GM19468 (cell line): ENCODE measurements at regions not wholly inside any gene's neighbourhood (a gene's known extent, or its start where the extent isn't known, plus 50 kb on each side); places are given as distances from the start of the nearest gene placed in this dataset.

Experiments used
- ATAC-seq: cut with Tn5 transposase; IDR thresholded peaks from one replicate; pipeline ENCODE4 v1.9.1; 2021; ENCODE audit warnings: mild to moderate bottlenecking, moderate library complexity, moderate number of reproducible peaks; ENCODE audit not compliant: unreplicated experiment; ENCODE audit errors: extremely low read depth

DNA sequence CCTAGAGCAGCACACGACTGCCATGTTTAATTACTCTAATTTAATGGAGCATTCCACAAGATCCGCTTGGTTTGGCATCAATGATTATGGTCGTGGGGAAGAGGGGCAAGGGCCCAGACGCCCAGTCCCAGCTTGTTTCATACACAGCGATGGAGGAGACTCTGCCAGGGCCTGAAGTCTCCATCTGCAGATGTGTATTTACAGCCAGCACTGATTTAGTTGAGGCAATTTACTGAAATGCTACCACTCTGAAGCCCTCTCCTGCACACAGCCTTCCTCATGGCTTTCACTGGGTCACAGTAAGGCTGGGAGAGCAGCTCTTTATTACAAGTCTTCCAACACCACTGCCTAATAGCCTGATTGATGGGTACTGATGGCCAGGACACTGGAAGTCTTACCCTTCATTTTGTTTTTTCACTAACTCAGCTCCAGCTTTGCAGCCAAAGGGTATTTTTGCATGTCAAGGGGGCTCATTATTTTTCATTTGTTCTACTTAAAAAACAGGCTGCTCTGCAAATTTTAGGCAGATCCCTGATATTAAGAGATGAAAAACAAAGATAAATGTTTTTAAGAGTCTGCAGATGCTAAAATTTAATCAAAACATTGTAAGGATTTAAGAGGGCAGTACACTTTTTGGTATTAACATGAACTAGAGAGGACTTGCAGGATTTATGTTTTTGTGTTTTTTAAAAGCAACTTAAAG is 236.3 kb downstream of the SIPA1L2 start:
- no peak for ATAC-seq

GRCh38 chr1:232393010-232393409 is 236.9 kb downstream of the SIPA1L2 start:
- ATAC-seq = no peak

DNA sequence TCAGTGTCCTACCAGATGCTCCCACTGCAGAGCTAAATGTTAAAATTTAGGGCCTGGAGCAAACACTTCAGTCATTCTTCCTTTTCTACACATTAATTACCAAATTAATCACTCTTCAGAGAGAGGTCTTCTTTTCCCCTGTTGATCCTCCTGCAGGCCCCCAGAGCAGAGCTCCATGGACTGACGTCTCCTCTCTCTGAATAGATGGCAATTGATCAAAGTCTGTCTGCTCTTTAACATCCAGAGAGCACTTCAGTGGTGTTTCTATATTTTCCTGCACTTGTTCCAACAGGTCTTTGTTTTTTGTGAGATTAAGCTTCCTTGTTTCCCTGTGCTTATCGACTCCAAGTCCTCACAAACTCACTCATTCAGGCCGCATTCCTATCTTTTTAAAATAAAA is 239.3 kb downstream of the SIPA1L2 start:
- ATAC-seq = no peak

DNA sequence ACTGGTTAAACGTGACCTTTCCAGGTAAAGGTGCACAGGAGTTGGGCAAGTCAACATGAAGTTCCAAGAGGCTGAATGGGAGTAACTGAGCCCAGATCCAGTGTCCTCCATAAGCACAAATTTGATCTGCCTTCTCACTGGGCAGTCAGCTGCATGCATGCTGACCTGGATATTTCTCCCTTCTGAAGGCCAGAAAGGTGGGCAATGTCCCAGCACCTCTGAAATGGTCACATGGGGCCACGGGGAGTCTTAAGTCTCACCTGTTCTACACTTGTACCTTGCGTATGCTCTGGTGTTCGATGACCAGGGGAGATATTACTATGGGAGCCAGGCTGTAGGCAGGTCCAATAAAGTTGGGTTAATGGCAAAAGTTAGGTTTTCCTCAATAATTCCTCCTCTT is 240.2 kb downstream of the SIPA1L2 start:
- ATAC-seq = no peak

DNA sequence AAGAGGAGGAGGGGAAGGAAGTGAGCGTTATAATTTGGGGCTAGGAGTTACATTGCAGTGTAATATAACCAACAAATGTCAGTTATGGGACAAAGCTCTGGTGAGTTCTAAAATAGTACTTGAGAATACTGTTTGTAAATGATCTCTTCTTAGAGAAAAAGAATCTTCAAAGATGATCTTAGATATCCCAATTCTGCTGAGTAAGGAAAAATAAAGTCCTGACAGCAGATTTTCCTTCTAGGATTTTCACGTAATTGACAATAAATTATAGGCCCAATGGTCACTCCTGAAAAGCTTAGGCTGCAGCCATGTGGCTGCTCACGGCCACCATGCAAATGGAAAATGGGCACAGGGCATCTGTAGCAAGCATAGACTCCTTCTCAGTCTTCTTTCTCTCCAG is 241.6 kb downstream of the SIPA1L2 start:
- no peak for ATAC-seq

GRCh38 chr1:232386721-232387510 is 243.0 kb downstream of the SIPA1L2 start:
- ATAC-seq = no peak

DNA sequence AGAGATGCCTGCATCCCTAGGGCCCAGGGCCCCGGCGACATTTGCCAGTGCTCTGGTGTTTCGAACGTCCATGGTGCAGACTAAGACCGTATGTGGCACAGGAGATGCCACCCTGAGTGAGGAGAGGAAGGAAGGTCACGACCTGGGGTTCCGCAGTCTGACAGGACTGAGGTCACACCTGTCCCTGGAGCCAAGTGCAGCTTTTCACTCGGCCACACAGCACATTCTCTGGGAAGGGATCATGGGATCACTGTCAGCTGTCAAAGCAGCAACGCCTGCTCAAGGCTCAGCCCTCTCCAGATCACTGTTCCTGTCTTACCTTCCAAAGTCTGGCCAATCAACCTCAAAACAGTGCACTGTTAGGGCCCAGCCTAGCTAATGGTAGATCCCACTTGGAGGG is 243.6 kb downstream of the SIPA1L2 start:
- ATAC-seq = no peak

DNA sequence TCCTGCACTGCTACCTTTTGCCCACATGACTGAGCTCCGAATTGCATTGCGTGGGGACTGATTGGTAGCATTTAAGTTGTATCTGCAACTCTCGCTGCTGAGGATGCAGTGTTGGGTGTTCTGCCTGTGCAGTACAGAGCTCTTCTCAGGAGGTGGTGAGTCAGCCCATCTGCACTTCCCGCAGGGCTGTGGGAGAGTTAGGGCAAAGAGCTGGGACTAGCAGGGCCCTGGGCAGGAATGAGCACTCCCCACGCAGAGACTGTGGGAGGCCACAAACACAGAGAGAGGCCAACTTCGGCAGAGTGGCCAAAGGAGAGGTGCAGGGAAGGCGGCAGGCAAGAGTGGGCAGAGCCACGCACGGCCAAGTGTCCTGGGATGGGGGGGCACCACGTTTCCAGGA is 244.7 kb downstream of the SIPA1L2 start:
- no peak for ATAC-seq

GRCh38 chr1:232384171-232384883 is 245.6 kb downstream of the SIPA1L2 start:
- no peak for ATAC-seq

GRCh38 chr1:232383455-232384123 is 246.3 kb downstream of the SIPA1L2 start:
- no peak for ATAC-seq

DNA sequence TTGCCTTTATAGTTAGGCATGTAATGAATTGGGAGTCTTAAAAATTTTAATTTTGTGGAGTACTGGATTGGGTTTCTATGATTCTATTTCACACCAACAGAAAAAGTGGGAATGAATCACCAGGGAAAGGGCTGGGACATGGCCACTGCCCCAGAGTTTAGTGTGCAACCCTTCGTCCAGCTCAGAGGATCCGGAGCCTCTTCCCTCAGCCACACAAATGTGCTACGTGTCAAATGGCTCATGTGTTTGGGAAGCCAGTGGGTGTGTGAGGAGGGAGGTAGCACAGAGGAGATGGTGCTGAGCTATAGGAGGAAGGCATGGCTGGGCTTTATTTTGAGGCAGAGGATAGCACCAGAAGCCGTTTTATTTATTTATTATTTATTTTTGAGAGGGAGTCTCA is 247.3 kb downstream of the SIPA1L2 start:
- ATAC-seq = no peak

DNA sequence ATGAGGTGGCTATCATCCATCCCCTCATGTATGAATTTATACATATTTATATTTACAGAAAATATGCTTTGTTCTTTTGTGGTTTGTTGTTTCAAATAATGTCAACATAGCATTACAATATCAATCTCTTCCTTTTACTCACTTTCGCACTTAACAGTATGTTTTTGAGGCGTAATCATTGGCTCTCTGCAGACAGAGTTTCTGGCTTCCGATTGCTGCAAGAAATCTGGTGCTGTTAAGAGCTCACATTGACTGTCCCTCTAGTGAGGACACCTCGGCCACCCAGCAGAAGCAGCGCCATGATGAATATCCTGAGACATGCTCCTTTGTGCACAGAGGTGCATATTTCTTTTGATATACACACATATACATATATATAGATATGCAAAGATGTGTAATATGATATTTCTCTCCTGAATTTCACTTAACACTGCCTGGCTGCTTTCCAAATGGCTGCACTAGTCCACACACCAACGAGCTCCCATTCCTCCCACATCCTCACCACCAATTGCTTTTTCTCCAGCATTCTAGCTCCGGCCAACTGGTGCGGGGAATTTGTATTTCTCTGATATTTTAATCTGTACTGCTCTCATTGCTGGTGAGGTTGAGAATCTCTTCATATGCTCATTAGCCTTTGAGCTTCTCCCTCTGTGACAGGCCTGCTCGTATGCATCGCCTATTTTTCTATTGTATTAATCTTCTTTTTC is 248.4 kb downstream of the SIPA1L2 start:
- no peak for ATAC-seq

DNA sequence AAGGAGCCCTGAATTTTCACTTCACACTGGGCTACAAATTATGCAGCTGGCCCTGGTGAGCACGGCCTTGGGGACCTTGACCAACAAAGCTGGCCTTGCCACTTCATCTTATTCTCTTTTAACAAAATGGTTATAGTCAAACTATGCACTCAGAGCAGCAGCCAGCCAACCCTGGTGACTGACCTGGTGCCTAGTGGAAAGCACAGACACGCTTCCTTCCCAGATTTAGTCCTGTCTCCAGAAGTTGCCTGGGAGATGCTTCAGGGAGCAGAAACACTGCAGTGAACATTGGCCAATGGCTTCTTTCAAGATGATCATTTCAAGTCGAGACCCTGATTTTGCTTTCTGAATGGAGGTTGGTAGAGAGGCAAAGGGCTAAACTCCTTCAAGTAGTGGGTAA is 249.3 kb downstream of the SIPA1L2 start:
- ATAC-seq = no peak

DNA sequence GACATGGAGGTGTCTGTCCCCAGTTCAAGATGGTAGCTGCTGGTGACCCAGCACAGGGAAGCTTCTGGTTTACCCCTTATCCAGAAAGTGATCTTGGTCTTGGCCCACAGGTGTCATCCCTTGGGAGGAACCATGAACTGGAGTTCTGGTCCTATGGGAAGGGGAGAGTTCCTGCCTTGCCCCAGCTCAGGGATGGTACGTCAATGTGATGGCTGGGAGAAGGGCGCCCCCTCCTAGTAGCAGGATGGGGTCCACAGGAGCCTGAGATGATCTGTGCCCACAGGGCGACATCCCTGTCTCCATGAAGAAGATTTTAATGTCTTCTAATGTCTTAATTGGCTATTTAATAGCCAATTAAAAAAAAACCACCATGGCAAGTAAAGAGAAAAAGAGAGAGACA is 249.8 kb downstream of the SIPA1L2 start:
- no peak for ATAC-seq

GRCh38 chr1:232379063-232379434 is 250.9 kb downstream of the SIPA1L2 start:
- ATAC-seq = no peak

DNA sequence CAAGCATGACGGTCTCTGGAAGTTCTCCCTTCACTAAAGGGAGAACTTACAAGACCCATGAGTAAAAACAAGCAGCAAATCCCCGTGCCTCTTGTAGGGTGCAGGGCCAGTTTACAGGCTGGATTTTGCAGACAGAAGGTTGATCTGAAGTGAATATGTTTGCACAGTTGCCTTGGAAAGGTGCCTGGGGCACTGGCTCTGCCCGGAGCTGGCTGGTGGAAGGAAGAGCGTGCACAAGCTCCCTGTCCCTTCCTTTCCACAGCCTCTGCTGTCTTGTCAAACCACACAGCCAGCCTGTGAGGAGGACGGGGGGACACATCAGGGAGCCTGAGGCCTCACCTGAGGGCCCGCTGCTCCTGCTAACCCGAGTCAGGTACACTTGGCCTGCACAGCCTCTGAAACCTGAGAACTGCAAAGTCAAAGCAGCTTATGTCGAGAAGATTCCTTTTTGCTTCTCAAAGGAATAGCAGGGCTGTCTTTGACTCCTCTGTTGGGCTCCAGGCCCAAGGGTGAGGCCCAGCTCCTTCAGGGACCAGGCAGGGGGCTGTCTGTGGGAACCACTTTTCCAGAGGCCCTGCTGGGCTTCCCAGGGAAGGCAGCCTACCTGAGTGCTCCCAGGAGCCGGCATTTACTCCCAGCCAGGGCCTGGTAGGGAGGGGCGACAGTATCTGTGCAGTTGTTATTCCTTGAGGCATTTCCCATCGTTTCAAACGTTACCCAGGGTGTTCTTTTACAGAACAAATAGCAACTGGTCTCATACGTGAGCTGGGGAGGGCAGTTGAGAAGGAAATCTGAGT is 251.5 kb downstream of the SIPA1L2 start:
- ATAC-seq = no peak

- ATAC-seq = no peak
Measured at GRCh38 chr1:232377494-232377770, 252.5 kb downstream of the SIPA1L2 start.

- ATAC-seq = no peak
Measured at GRCh38 chr1:232376632-232377493, 253.1 kb downstream of the SIPA1L2 start.
